Mesenchymal stem cell (in vitro differentiated cells and primary cell): ENCODE measurements at regions not wholly inside any gene's neighbourhood (a gene's known extent, or its start where the extent isn't known, plus 50 kb on each side); places are given as distances from the start of the nearest gene placed in this dataset.

Experiments used
- DNase-seq: peaks from one replicate; pipeline ENCODE4 v3.0.0-alpha.2; 2013
- H2AFZ ChIP-seq: one replicate; pipeline ENCODE4 v1.6.1; 2013; ENCODE audit warnings: low read depth, mild to moderate bottlenecking, control low read depth, inconsistent platforms, low read length, moderate library complexity
- H2AK5ac ChIP-seq: 2 replicates; pipeline ENCODE4 v1.6.1; 2013; ENCODE audit warnings: low read length, moderate library complexity, mild to moderate bottlenecking, inconsistent platforms; ENCODE audit not compliant: severe bottlenecking
- H2BK120ac ChIP-seq: one replicate; pipeline ENCODE4 v1.6.1; 2013; ENCODE audit warnings: low read depth, mild to moderate bottlenecking, inconsistent platforms, low read length, moderate library complexity
- H2BK12ac ChIP-seq, 2 experiments: one replicate each; pipeline ENCODE4 v1.6.1; 2013; ENCODE audit warnings: inconsistent platforms in 2 of 2, low read length in 2 of 2, mild to moderate bottlenecking in 2 of 2, moderate library complexity in 2 of 2, control low read depth in 1 of 2
- H2BK15ac ChIP-seq: one replicate; pipeline ENCODE4 v1.6.1; 2013; ENCODE audit warnings: mild to moderate bottlenecking, low read depth, inconsistent platforms; ENCODE audit not compliant: poor library complexity, severe bottlenecking
- H2BK5ac ChIP-seq: 2 replicates; pipeline ENCODE4 v1.6.1; 2013; ENCODE audit warnings: low read depth, mild to moderate bottlenecking, low read length, control low read depth, inconsistent platforms; ENCODE audit not compliant: poor library complexity, severe bottlenecking
- H3K14ac ChIP-seq, 2 experiments: one replicate each; pipeline ENCODE4 v1.6.1; 2013; ENCODE audit warnings: inconsistent platforms in 2 of 2, low read length in 2 of 2, control low read depth in 1 of 2, mild to moderate bottlenecking in 1 of 2, moderate library complexity in 1 of 2
- H3K18ac ChIP-seq, 2 experiments: one replicate each; pipeline ENCODE4 v1.6.1; 2013; ENCODE audit warnings: inconsistent platforms in 2 of 2, low read length in 2 of 2, control low read depth in 1 of 2, low read depth in 1 of 2, mild to moderate bottlenecking in 1 of 2
- H3K23ac ChIP-seq, 2 experiments: one replicate each; pipeline ENCODE4 v1.6.1; 2013; ENCODE audit warnings: inconsistent platforms in 2 of 2, low read length in 2 of 2, mild to moderate bottlenecking in 2 of 2, moderate library complexity in 2 of 2, control low read depth in 1 of 2
- H3K27ac ChIP-seq: 2 replicates; pipeline ENCODE4 v1.5.1; 2013; ENCODE audit warnings: mild to moderate bottlenecking, moderate library complexity, low read length, control low read depth, inconsistent platforms; ENCODE audit not compliant: poor library complexity, severe bottlenecking
- H3K27me3 ChIP-seq, 2 experiments: 2 replicates each; pipeline versions ENCODE4 v1.6.1 to v1.7.0; 2013; ENCODE audit warnings: low read length in 2 of 2, mild to moderate bottlenecking in 2 of 2, moderate library complexity in 2 of 2, control low read depth in 1 of 2, inconsistent platforms in 1 of 2; ENCODE audit not compliant: control insufficient read depth in 1 of 2, insufficient read depth in 1 of 2
- H3K36me3 ChIP-seq, 2 experiments: 2 replicates each; pipeline versions ENCODE4 v1.6.1 to v1.7.0; 2013; ENCODE audit warnings: low read length in 2 of 2, control low read depth in 1 of 2, inconsistent platforms in 1 of 2, low read depth in 1 of 2, mild to moderate bottlenecking in 1 of 2; ENCODE audit not compliant: insufficient read depth in 2 of 2, control insufficient read depth in 1 of 2
- H3K4ac ChIP-seq, 2 experiments: one replicate each; pipeline ENCODE4 v1.6.1; 2013; ENCODE audit warnings: inconsistent platforms in 2 of 2, low read length in 2 of 2, mild to moderate bottlenecking in 2 of 2, moderate library complexity in 2 of 2, control low read depth in 1 of 2, low read depth in 1 of 2
- H3K4me1 ChIP-seq: 2 replicates; pipeline ENCODE4 v1.6.1; 2013; ENCODE audit warnings: low read depth, low read length, control low read depth; ENCODE audit not compliant: control insufficient read depth, insufficient read depth
- H3K4me2 ChIP-seq: 2 replicates; pipeline ENCODE4 v1.6.1; 2013; ENCODE audit warnings: low read length, mild to moderate bottlenecking, inconsistent platforms; ENCODE audit not compliant: poor library complexity, severe bottlenecking
- H3K4me3 ChIP-seq, 2 experiments: 2 replicates each; pipeline versions ENCODE4 v1.5.1 to v1.7.0; 2013; ENCODE audit warnings: low read length in 2 of 2, mild to moderate bottlenecking in 2 of 2, control low read depth in 1 of 2, low read depth in 1 of 2; ENCODE audit not compliant: insufficient read depth in 1 of 2
- H3K79me1 ChIP-seq: replicated peaks from 2 replicates; pipeline ENCODE4 v1.6.1; 2013; ENCODE audit warnings: mild to moderate bottlenecking, control low read depth, low read length, inconsistent platforms; ENCODE audit not compliant: poor library complexity, severe bottlenecking
- H3K9ac ChIP-seq: 2 replicates; pipeline ENCODE4 v1.7.0; 2013; ENCODE audit warnings: mild to moderate bottlenecking, low read length, moderate library complexity
- H3K9me3 ChIP-seq: 2 replicates; pipeline ENCODE4 v1.7.0; 2013; ENCODE audit warnings: mild to moderate bottlenecking, low read length; ENCODE audit not compliant: control insufficient read depth
- H4K8ac ChIP-seq: one replicate; pipeline ENCODE4 v1.6.1; 2013; ENCODE audit warnings: inconsistent platforms, mild to moderate bottlenecking, low read length, moderate library complexity
- H4K91ac ChIP-seq: one replicate; pipeline ENCODE4 v1.6.1; 2013; ENCODE audit warnings: mild to moderate bottlenecking, low read length, inconsistent platforms
- WGBS: methylation state at CpG from one replicate; pipeline ENCODE4 v1.1.7; 2013; ENCODE audit warnings: mixed read lengths; 5-methylcytosine and 5-hydroxymethylcytosine counted together

DNA sequence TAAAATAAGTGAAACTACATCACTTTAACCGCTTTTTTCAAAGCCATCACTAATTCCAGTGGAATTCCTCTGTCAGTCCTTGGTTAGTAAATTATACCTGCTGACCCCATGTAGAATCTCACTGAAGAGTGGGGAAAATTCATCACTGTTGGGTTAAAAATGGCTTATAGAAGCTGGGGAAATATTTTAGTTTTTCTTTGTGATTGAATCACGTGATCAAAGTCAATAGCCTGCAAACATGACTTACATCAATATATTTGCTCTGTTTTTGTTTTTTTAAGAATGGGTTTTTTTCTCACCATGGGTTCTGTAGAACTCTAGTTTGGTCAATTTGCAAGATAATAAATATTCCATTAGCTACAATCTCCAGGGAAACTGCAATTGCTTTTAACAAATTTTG is 445.2 kb upstream of the FAM47C start:
- no peaks in the 10 kb centered on the region for H3K27me3 ChIP-seq
- H3K27ac ChIP-seq: no peak overlapping the region
- H2BK5ac ChIP-seq: no peak overlapping the region
- no peak overlapping the region for H3K4ac ChIP-seq
- H3K79me1 ChIP-seq: no peaks in the 10 kb centered on the region
- H3K18ac ChIP-seq: no peak overlapping the region
- no peak overlapping the region for H2AFZ ChIP-seq
- no peaks in the 10 kb centered on the region for H3K9me3 ChIP-seq
- H2BK120ac ChIP-seq: no peak overlapping the region
- H3K23ac ChIP-seq: no peak overlapping the region
- no peaks in the 10 kb centered on the region for H3K36me3 ChIP-seq
- H4K8ac ChIP-seq: no peak overlapping the region
- H3K4me1 ChIP-seq: no peaks in the 10 kb centered on the region
- no peak overlapping the region for H3K4me3 ChIP-seq
- DNase-seq: no peak
- no peak overlapping the region for H3K9ac ChIP-seq
- H2AK5ac ChIP-seq: no peak overlapping the region
- H4K91ac ChIP-seq: no peak overlapping the region
- no peak overlapping the region for H3K4me2 ChIP-seq
- H2BK12ac ChIP-seq: no peak overlapping the region
- no peak overlapping the region for H3K14ac ChIP-seq
- WGBS: no CpG with 5 or more reads among the region's 2 CpGs
- no peak overlapping the region for H2BK15ac ChIP-seq

DNA sequence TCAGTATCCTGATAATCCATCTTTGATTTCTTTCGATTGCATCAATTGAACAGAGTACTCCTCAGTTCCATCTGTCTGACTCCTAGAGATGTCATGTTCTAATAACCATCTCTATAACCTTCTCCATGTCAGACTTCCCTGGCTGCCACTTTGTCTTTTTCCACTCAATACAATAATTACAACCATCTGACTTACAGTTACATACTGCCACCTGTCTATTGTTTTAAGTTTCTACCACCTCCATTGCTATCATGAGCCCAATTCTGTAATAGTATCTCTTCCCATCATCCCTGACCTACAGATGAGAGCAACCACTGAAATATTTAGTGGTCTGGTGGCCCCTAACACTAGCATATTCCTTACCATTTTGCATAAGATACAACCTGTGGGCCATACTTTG is 439.2 kb upstream of the FAM47C start:
- no peak overlapping the region for H3K18ac ChIP-seq
- DNase-seq: no peak
- no peak overlapping the region for H4K8ac ChIP-seq
- H2AK5ac ChIP-seq: no peak overlapping the region
- no peak overlapping the region for H3K23ac ChIP-seq
- no peaks in the 10 kb centered on the region for H3K27me3 ChIP-seq
- H3K36me3 ChIP-seq: no peaks in the 10 kb centered on the region
- no peaks in the 10 kb centered on the region for H3K79me1 ChIP-seq
- H2AFZ ChIP-seq: no peak overlapping the region
- H3K14ac ChIP-seq: no peak overlapping the region
- no peak overlapping the region for H3K4me2 ChIP-seq
- no peak overlapping the region for H2BK15ac ChIP-seq
- H2BK120ac ChIP-seq: no peak overlapping the region
- no peaks in the 10 kb centered on the region for H3K9me3 ChIP-seq
- WGBS: 88% methylated on average over 1 of the region's 1 CpG
- no peaks in the 10 kb centered on the region for H3K4me1 ChIP-seq
- no peak overlapping the region for H3K4me3 ChIP-seq
- no peak overlapping the region for H2BK12ac ChIP-seq
- H3K4ac ChIP-seq: no peak overlapping the region
- H3K27ac ChIP-seq: no peak overlapping the region
- no peak overlapping the region for H2BK5ac ChIP-seq
- H4K91ac ChIP-seq: no peak overlapping the region
- no peak overlapping the region for H3K9ac ChIP-seq

GRCh38 chrX:36573720-36574119 is 434.4 kb upstream of the FAM47C start:
- DNase-seq: no peak
- Histone ChIP-seq H3K18ac (no peak overlapping the region), H3K79me1 (no peaks in the 10 kb centered on the region), H3K4me1 (no peaks in the 10 kb centered on the region), H3K4me3 (no peak overlapping the region), H2BK5ac (no peak overlapping the region), H3K4me2 (no peak overlapping the region), H3K4ac (no peak overlapping the region), H2BK12ac (no peak overlapping the region), H4K8ac (no peak overlapping the region), H3K27ac (no peak overlapping the region), H4K91ac (no peak overlapping the region), H2AFZ (no peak overlapping the region), H3K9ac (no peak overlapping the region), H2BK15ac (no peak overlapping the region), H3K14ac (no peak overlapping the region), H2BK120ac (no peak overlapping the region), H2AK5ac (no peak overlapping the region), H3K27me3 (no peaks in the 10 kb centered on the region), H3K36me3 (no peaks in the 10 kb centered on the region), H3K9me3 (no peaks in the 10 kb centered on the region), H3K23ac (no peak overlapping the region)
- WGBS: 44% methylated on average over 2 of the region's 2 CpGs

GRCh38 chrX:36575670-36576069 is 432.5 kb upstream of the FAM47C start:
- H3K4me2 ChIP-seq: no peak overlapping the region
- H3K27me3 ChIP-seq: no peaks in the 10 kb centered on the region
- H4K8ac ChIP-seq: no peak overlapping the region
- no peak overlapping the region for H2AFZ ChIP-seq
- no peak overlapping the region for H3K14ac ChIP-seq
- no peak overlapping the region for H4K91ac ChIP-seq
- no peak overlapping the region for H3K18ac ChIP-seq
- no peaks in the 10 kb centered on the region for H3K9me3 ChIP-seq
- no peak overlapping the region for H2BK12ac ChIP-seq
- no peaks in the 10 kb centered on the region for H3K4me1 ChIP-seq
- H2BK15ac ChIP-seq: no peak overlapping the region
- H2BK5ac ChIP-seq: no peak overlapping the region
- DNase-seq: no peak
- H3K27ac ChIP-seq: no peak overlapping the region
- H3K36me3 ChIP-seq: no peaks in the 10 kb centered on the region
- no peak overlapping the region for H3K9ac ChIP-seq
- no peak overlapping the region for H2BK120ac ChIP-seq
- no peak overlapping the region for H2AK5ac ChIP-seq
- no peak overlapping the region for H3K4me3 ChIP-seq
- no peak overlapping the region for H3K23ac ChIP-seq
- H3K79me1 ChIP-seq: no peaks in the 10 kb centered on the region
- no peak overlapping the region for H3K4ac ChIP-seq
- 88% methylated on average over 1 of the region's 3 CpGs for WGBS
